HG03097 (cell line): ENCODE measurements at regions not wholly inside any gene's neighbourhood (a gene's known extent, or its start where the extent isn't known, plus 50 kb on each side); places are given as distances from the start of the nearest gene placed in this dataset.
A peak's percentile ranks its signal among the peaks of the same experiment; 100 is the strongest.

Experiments used
- ATAC-seq: cut with Tn5 transposase; IDR thresholded peaks from one replicate; pipeline ENCODE4 v1.9.1; 2021; ENCODE audit not compliant: unreplicated experiment, low FRiP score

- ATAC-seq = no peak
These were observed 463.0 kb downstream of the DHX35 start for GRCh38 chr20:39424962-39425678.

- no peak for ATAC-seq
These were observed 459.5 kb downstream of the DHX35 start for GRCh38 chr20:39421571-39422105.

- ATAC-seq = no peak
These were observed 449.9 kb downstream of the DHX35 start for GRCh38 chr20:39412091-39412490.

- no peak for ATAC-seq
These were observed 437.3 kb downstream of the DHX35 start for GRCh38 chr20:39399463-39399862.

GRCh38 chr20:39398656-39399055, 436.5 kb downstream of the DHX35 start:
- no peak for ATAC-seq

- no peak for ATAC-seq
These were observed 435.5 kb downstream of the DHX35 start for GRCh38 chr20:39397646-39398045.

- no peak for ATAC-seq
These were observed 433.5 kb downstream of the DHX35 start for GRCh38 chr20:39395478-39396291.

- no peak for ATAC-seq
These were observed 432.3 kb downstream of the DHX35 start for GRCh38 chr20:39394461-39394860.

GRCh38 chr20:39390186-39390585, 428.0 kb downstream of the DHX35 start:
- ATAC-seq = no peak

- no peak for ATAC-seq
These were observed 419.5 kb downstream of the DHX35 start for GRCh38 chr20:39381595-39381994.

- no peak for ATAC-seq
These were observed 416.6 kb downstream of the DHX35 start for GRCh38 chr20:39378776-39379175.

- no peak for ATAC-seq
These were observed 414.6 kb downstream of the DHX35 start for GRCh38 chr20:39376788-39377187.

GRCh38 chr20:39364320-39364719, 402.2 kb downstream of the DHX35 start:
- ATAC-seq = no peak

GRCh38 chr20:39359981-39360620, 398.0 kb downstream of the DHX35 start:
- ATAC-seq = no peak

GRCh38 chr20:39358052-39358451, 395.9 kb downstream of the DHX35 start:
- ATAC-seq = no peak

- ATAC-seq = no peak
These were observed 394.8 kb downstream of the DHX35 start for GRCh38 chr20:39356908-39357307.

GRCh38 chr20:39349240-39349639, 387.1 kb downstream of the DHX35 start:
- ATAC-seq = no peak

GRCh38 chr20:39347626-39348025, 385.5 kb downstream of the DHX35 start:
- ATAC-seq = no peak

- ATAC-seq = no peak
These were observed 380.3 kb downstream of the DHX35 start for GRCh38 chr20:39342463-39342862.

- peak; percentile 97 for ATAC-seq
These were observed 376.6 kb downstream of the DHX35 start for GRCh38 chr20:39338469-39339376.
